ENCODE measurements at regions not wholly inside any gene's neighbourhood (a gene's known extent, or its start where the extent isn't known, plus 50 kb on each side); places are given as distances from the start of the nearest gene placed in this dataset.

DNA sequence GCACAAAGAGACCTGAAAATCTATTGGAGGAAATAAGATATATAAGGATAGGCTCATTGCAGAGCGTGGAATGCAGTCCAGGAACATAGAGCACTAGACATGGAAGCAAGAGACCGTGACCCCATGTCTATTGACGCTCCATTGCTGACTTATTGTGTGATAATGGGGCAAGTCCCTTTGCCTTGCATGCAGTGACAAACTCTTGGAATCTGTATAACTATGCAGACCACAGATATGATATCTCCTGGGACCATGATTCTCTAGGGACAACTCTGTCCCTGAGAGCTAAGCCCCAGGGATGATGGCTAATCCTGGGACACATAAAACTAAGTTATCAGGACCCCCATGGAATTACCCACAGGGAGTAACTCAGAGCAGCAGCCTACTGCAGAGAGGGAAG is 73.1 kb upstream of the PRDX6 start:
- TF ChIP-seq, protein P1, sequence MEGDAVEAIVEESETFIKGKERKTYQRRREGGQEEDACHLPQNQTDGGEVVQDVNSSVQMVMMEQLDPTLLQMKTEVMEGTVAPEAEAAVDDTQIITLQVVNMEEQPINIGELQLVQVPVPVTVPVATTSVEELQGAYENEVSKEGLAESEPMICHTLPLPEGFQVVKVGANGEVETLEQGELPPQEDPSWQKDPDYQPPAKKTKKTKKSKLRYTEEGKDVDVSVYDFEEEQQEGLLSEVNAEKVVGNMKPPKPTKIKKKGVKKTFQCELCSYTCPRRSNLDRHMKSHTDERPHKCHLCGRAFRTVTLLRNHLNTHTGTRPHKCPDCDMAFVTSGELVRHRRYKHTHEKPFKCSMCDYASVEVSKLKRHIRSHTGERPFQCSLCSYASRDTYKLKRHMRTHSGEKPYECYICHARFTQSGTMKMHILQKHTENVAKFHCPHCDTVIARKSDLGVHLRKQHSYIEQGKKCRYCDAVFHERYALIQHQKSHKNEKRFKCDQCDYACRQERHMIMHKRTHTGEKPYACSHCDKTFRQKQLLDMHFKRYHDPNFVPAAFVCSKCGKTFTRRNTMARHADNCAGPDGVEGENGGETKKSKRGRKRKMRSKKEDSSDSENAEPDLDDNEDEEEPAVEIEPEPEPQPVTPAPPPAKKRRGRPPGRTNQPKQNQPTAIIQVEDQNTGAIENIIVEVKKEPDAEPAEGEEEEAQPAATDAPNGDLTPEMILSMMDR (conservative IDR thresholded peaks at IDR 0.05), result no peak
- TF ChIP-seq EZH2 (IDR thresholded peaks at IDR 0.05; ENCODE audit: low read depth), result no peak
